CD4-positive, CD25-positive, alpha-beta regulatory T cell (primary cell): ENCODE measurements at regions not wholly inside any gene's neighbourhood (a gene's known extent, or its start where the extent isn't known, plus 50 kb on each side); places are given as distances from the start of the nearest gene placed in this dataset.

ENCODE experiments used
- ATAC-seq, 2 donors: fragments of 150-1000 bp; cut with Tn5 transposase; one replicate each; pipeline ENCODE4 v1.10.0; 2021; ENCODE audit warnings: low read depth in 2 of 2, moderate number of reproducible peaks in 2 of 2, moderate library complexity in 1 of 2
- DNase-seq, 3 donors: peaks; one replicate each; pipeline versions ENCODE4 v3.0.0 to v3.0.0-alpha.2; 2012 to 2022; ENCODE audit warnings: mixed read lengths in 1 of 3
- H3K27ac ChIP-seq: one replicate; pipeline ENCODE4 v1.7.0; 2013; ENCODE audit warnings: mild to moderate bottlenecking, low read length; ENCODE audit not compliant: insufficient read depth, poor library complexity, severe bottlenecking
- H3K27me3 ChIP-seq: one replicate; pipeline ENCODE4 v1.7.0; 2013; ENCODE audit warnings: low read length; ENCODE audit not compliant: control insufficient read depth, insufficient read depth
- H3K36me3 ChIP-seq: one replicate; pipeline ENCODE4 v1.7.0; 2013; ENCODE audit warnings: mild to moderate bottlenecking, low read length, moderate library complexity; ENCODE audit not compliant: control insufficient read depth, insufficient read depth
- H3K4me1 ChIP-seq: 2 replicates; pipeline ENCODE4 v1.7.0; 2013; ENCODE audit warnings: mild to moderate bottlenecking, low read length; ENCODE audit not compliant: insufficient read depth, control insufficient read depth, poor library complexity, severe bottlenecking
- H3K4me3 ChIP-seq: one replicate; pipeline ENCODE4 v1.7.0; 2013; ENCODE audit warnings: low read depth, mild to moderate bottlenecking, low read length, moderate library complexity
- H3K9me3 ChIP-seq, 2 experiments: 1 replicate in 1 of 2; 2 replicates in 1 of 2; pipeline ENCODE4 v1.7.0; 2013; ENCODE audit warnings: low read length in 2 of 2, mild to moderate bottlenecking in 1 of 2, moderate library complexity in 1 of 2; ENCODE audit not compliant: control insufficient read depth in 2 of 2
- H3K27ac Mint-ChIP-seq, 3 donors: one replicate each; pipeline ENCODE4 v1.8.0; 2020 to 2022; ENCODE audit warnings: mild to moderate bottlenecking in 3 of 3, mixed read lengths in 3 of 3, moderate library complexity in 2 of 3
- H3K27me3 Mint-ChIP-seq: one replicate; pipeline ENCODE4 v1.8.0; 2022; ENCODE audit warnings: mild to moderate bottlenecking, mixed read lengths
- H3K36me3 Mint-ChIP-seq: one replicate; pipeline ENCODE4 v1.8.0; 2020; ENCODE audit warnings: mixed read lengths
- H3K4me1 Mint-ChIP-seq, 4 donors: one replicate each; pipeline ENCODE4 v1.8.0; 2020 to 2022; ENCODE audit warnings: mixed read lengths in 4 of 4, mild to moderate bottlenecking in 1 of 4
- H3K4me3 Mint-ChIP-seq, 4 donors: one replicate each; pipeline ENCODE4 v1.8.0; 2020 to 2022; ENCODE audit warnings: mild to moderate bottlenecking in 4 of 4, mixed read lengths in 4 of 4, moderate library complexity in 3 of 4
- H3K9me3 Mint-ChIP-seq, 7 donors: one replicate each; pipeline ENCODE4 v1.8.0; 2020 to 2022; ENCODE audit warnings: mixed read lengths in 7 of 7, mild to moderate bottlenecking in 3 of 7, moderate library complexity in 2 of 7

DNA sequence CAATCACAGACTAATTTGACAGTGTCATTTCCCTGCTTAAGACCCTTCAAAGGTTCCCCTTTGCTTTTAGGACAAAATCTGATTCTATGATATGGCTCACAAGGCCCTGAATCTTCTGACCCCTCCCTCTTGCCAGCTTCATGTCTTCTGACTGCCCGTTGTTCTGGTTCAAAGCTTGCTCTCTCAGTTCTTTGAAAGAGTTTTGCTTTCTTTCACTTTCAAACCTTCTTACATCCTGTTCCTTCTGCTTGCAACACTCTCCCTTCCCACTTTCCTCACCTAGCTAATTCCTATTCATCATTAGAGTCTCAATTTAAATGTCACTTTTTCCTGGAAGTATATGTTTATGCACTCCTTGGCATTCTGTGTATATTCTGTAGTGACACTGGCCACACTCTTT lies 299.2 kb downstream of the IDS start:
- Histone ChIP-seq H3K27me3 (no peaks in the 10 kb centered on the region), H3K4me3 (no peak overlapping the region), H3K36me3 (no peaks in the 10 kb centered on the region), H3K27ac (no peak overlapping the region), H3K4me1 (no peaks in the 10 kb centered on the region), H3K9me3 (no peaks in the 10 kb centered on the region)
- H3K4me3 Mint-ChIP-seq = no peak overlapping the region
- no peak overlapping the region for H3K27ac Mint-ChIP-seq
- DNase-seq = no peak
- no peaks in the 10 kb centered on the region for H3K36me3 Mint-ChIP-seq
- no peak for ATAC-seq
- H3K27me3 Mint-ChIP-seq = peaks cover 4% of the 10 kb centered on the region
- H3K9me3 Mint-ChIP-seq = peaks cover 0 to 3% (median 0%) of the 10 kb centered on the region in 7 donors
- H3K4me1 Mint-ChIP-seq = no peaks in the 10 kb centered on the region

DNA sequence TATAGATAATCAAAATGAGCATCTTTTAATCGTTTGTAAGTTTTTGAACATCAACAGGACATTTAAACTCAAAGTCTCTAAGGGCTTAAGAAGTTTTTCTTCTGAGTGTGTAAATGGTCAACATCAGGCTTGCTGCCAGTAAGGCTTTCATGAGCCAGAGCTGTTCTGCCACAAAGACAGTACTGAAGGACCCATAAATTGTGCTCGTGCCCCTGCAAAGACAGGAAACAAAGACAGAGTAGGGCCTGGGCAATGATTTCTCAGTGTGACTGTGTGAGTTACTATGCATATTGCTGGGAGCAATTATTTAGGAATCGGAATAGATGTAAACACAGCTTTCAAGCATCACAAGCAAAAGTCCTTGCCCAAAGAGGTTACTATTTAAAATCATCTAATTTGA lies 300.0 kb downstream of the IDS start:
- Mint-ChIP-seq H3K27ac (no peak overlapping the region), H3K9me3 (peaks cover 0 to 3% (median 0%) of the 10 kb centered on the region in 7 donors), H3K4me3 (no peak overlapping the region), H3K27me3 (peaks cover 4% of the 10 kb centered on the region), H3K4me1 (no peaks in the 10 kb centered on the region), H3K36me3 (no peaks in the 10 kb centered on the region)
- no peaks in the 10 kb centered on the region for H3K36me3 ChIP-seq
- no peak overlapping the region for H3K27ac ChIP-seq
- H3K9me3 ChIP-seq = no peaks in the 10 kb centered on the region
- DNase-seq = no peak
- no peaks in the 10 kb centered on the region for H3K4me1 ChIP-seq
- no peak overlapping the region for H3K4me3 ChIP-seq
- no peak for ATAC-seq
- no peaks in the 10 kb centered on the region for H3K27me3 ChIP-seq

DNA sequence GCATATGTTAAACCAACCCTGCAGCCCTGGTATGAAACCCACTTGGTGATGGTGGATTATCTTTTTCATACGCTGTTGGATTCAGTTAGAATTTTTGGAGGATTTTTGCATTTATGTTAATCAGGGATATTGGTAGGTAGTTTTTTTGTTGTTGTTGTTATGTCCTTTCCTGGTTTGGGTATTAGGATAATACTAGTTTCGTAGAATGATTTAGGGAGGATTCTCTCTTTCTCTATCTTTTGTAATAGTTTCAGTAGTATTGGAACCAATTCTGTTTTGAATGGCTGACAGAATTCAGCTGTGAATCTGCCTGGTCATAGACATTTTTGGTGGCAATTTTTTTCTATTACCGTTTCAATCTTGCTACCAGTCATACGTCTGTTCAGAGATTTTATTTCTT lies 305.4 kb downstream of the IDS start:
- H3K9me3 ChIP-seq = no peaks in the 10 kb centered on the region

DNA sequence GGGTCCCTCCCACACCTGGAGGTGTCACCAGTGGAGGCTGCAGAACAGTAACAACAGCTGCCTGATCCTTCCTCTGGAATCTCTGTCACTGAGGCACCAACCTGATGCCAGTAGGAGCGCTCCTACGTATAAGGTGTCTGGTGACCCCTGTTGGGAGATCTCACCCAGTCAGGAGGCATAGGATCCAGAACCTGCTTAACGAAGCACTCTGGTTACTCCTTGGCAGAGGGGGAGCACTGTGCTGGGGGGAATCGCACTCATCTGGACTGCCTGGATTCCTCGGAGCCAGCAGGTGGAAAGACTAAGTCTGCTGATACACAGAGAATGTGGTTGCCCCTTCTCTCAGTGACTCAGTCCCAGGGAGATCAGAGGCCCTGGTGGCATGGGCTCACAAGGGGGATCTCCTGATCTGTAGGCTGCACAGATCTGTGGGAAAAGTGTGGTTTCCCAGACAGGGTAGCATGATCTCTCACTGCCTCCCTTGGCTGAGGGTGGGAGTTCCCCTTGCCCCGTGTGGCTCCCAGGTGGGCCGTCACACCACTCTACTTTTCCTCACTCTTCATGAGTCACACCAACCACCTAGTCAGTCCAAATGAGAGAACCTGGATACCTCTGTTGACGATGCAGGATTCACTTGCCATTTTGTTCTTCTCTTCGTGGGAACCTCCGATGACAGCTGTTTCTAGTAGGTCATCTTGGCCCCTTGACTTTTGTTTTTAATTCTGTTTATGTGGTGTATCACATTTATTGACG lies 305.9 kb downstream of the IDS start:
- H3K36me3 ChIP-seq = no peaks in the 10 kb centered on the region
- no peaks in the 10 kb centered on the region for H3K9me3 ChIP-seq
- no peak for ATAC-seq
- Mint-ChIP-seq H3K4me3 (no peak overlapping the region), H3K36me3 (no peaks in the 10 kb centered on the region), H3K27me3 (no peaks in the 10 kb centered on the region), H3K4me1 (no peaks in the 10 kb centered on the region), H3K27ac (no peak overlapping the region), H3K9me3 (peaks cover 0 to 4% (median 0%) of the 10 kb centered on the region in 7 donors)
- H3K4me3 ChIP-seq = no peak overlapping the region
- no peaks in the 10 kb centered on the region for H3K27me3 ChIP-seq
- DNase-seq = no peak
- H3K27ac ChIP-seq = no peak overlapping the region
- no peaks in the 10 kb centered on the region for H3K4me1 ChIP-seq

More for the DNA sequence above, 305.4 kb downstream of the IDS start:
- H3K4me3 ChIP-seq = no peak overlapping the region
- no peaks in the 10 kb centered on the region for H3K36me3 Mint-ChIP-seq
- no peaks in the 10 kb centered on the region for H3K4me1 ChIP-seq
- H3K4me3 Mint-ChIP-seq = no peak overlapping the region
- H3K9me3 Mint-ChIP-seq = peaks cover 0 to 4% (median 0%) of the 10 kb centered on the region in 7 donors
- DNase-seq = no peak
- no peak overlapping the region for H3K27ac ChIP-seq
- H3K27me3 ChIP-seq = no peaks in the 10 kb centered on the region
- H3K36me3 ChIP-seq = no peaks in the 10 kb centered on the region
- no peaks in the 10 kb centered on the region for H3K4me1 Mint-ChIP-seq
- no peak overlapping the region for H3K27ac Mint-ChIP-seq
- no peaks in the 10 kb centered on the region for H3K27me3 Mint-ChIP-seq
- ATAC-seq = no peak

DNA sequence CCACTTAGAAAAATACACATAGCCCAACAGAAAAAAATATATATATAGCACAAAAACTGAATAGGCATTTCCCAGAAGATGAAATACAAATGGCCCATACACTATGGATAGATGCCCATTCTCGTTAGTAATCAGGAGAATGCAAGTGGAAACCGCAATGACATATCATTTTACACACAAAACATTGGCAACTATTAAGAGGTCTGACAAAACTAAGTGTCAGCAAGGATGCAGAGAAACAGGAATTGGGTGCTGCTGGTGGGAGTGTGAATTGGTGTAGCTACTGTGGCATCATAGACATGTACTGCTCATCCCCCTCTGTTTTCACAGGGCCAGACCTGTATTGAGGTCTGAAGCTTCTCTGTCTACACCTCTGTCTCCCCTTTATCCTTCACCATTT lies 320.0 kb downstream of the IDS start:
- DNase-seq (no peak), ATAC-seq (no peak)
- H3K9me3 ChIP-seq = no peaks in the 10 kb centered on the region
- Mint-ChIP-seq H3K9me3 (peaks cover 0 to 2% (median 0%) of the 10 kb centered on the region in 7 donors), H3K4me1 (no peaks in the 10 kb centered on the region), H3K4me3 (no peak overlapping the region), H3K27me3 (no peaks in the 10 kb centered on the region), H3K36me3 (no peaks in the 10 kb centered on the region), H3K27ac (no peak overlapping the region)
- no peak overlapping the region for H3K4me3 ChIP-seq
- H3K27me3 ChIP-seq = no peaks in the 10 kb centered on the region
- H3K27ac ChIP-seq = no peak overlapping the region
- no peaks in the 10 kb centered on the region for H3K36me3 ChIP-seq
- H3K4me1 ChIP-seq = no peaks in the 10 kb centered on the region

DNA sequence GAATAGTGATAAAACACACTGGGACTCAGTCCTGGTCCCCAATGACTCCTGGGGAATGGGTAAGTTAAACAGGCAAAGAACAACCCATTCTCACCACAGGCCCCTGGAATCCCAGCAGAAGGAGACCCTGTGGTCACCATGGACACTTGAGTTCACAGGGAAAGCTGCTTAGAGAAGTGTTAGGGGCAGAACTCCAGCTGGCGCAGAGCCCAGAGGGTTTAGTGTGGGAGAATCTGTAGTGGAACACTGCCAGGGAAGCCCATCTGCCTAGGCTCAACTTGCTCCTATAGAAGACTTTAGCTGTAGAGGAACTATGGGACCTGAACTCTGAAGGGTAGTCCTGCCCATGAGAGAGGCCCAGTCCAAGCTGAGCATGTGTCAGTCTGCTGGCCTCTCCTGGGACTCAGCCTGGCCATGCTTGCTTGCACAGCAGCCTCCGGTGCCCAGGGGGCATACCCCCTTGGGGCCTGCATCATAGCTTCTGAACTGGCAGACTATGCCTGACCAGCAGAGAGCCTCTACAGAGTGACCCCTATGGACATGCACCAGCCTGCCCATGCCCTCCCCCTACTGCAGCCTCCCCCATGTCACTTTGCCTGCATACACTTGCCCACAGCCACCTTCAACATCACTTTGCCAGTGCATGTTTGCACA lies 343.5 kb downstream of the IDS start:
- H3K27me3 Mint-ChIP-seq = no peaks in the 10 kb centered on the region
- no peaks in the 10 kb centered on the region for H3K36me3 Mint-ChIP-seq

DNA sequence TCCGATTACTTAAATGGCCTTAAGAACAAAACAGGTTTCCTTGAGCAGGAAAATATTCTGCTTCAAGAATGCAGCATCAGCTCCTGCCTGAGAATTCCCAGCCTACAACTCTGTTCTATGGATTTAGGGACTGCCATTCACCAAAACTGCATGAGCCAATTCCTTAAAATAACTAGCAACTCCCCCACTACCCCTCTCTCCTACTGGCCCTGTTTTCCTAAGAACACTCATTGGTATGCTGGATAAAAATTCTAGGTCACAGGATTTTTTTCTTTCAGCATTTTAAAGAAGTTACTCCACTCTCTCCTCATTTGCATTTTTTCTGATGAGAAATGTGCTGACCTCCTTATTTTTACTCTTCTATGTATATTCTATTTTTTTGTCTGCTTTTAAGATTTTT lies 347.1 kb downstream of the IDS start:
- ATAC-seq = no peak
- no peaks in the 10 kb centered on the region for H3K27me3 ChIP-seq
- H3K9me3 ChIP-seq = no peaks in the 10 kb centered on the region
- no peak overlapping the region for H3K4me3 ChIP-seq
- H3K4me3 Mint-ChIP-seq = no peak overlapping the region
- H3K27me3 Mint-ChIP-seq = no peaks in the 10 kb centered on the region
- no peaks in the 10 kb centered on the region for H3K4me1 ChIP-seq
- no peaks in the 10 kb centered on the region for H3K36me3 Mint-ChIP-seq
- peaks cover 0 to 1% (median 0%) of the 10 kb centered on the region in 7 donors for H3K9me3 Mint-ChIP-seq
- DNase-seq = no peak
- H3K27ac ChIP-seq = no peak overlapping the region
- no peak overlapping the region for H3K27ac Mint-ChIP-seq
- H3K4me1 Mint-ChIP-seq = no peaks in the 10 kb centered on the region
- no peaks in the 10 kb centered on the region for H3K36me3 ChIP-seq

More for the DNA sequence above, 343.5 kb downstream of the IDS start:
- Mint-ChIP-seq H3K27ac (no peak overlapping the region), H3K9me3 (peaks cover 0 to 1% (median 0%) of the 10 kb centered on the region in 7 donors), H3K4me1 (no peaks in the 10 kb centered on the region), H3K4me3 (no peak overlapping the region)
- H3K27me3 ChIP-seq = no peaks in the 10 kb centered on the region
- no peak overlapping the region for H3K4me3 ChIP-seq
- no peaks in the 10 kb centered on the region for H3K36me3 ChIP-seq
- DNase-seq = no peak
- H3K9me3 ChIP-seq = no peaks in the 10 kb centered on the region
- H3K4me1 ChIP-seq = no peaks in the 10 kb centered on the region
- no peak overlapping the region for H3K27ac ChIP-seq
- no peak for ATAC-seq

DNA sequence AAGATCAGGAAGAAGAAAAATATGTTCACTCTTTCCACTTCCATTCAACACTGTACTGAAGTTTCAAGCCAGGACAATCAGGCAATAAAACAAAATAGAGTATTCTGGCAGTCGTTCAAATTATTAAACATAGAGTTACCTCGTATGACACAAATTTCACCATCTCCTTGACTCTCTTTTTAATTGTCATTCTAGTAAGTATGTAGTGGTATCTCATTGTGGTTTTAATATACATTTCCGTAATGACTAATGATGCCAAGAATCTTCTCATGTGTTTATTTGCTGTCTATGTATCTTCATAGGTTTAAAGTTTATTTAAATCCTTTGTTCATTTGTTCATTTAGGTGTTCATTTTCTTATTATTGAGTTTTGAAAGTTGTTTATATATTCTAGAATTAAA lies 352.2 kb downstream of the IDS start:
- Mint-ChIP-seq H3K4me1 (no peaks in the 10 kb centered on the region), H3K36me3 (no peaks in the 10 kb centered on the region), H3K9me3 (no peaks in the 10 kb centered on the region), H3K27ac (no peak overlapping the region), H3K4me3 (no peak overlapping the region), H3K27me3 (no peaks in the 10 kb centered on the region)
- no peak for DNase-seq
- ATAC-seq = no peak
- H3K27me3 ChIP-seq = no peaks in the 10 kb centered on the region
- no peak overlapping the region for H3K4me3 ChIP-seq
- no peaks in the 10 kb centered on the region for H3K9me3 ChIP-seq
- H3K27ac ChIP-seq = no peak overlapping the region
- H3K36me3 ChIP-seq = no peaks in the 10 kb centered on the region
- no peaks in the 10 kb centered on the region for H3K4me1 ChIP-seq
